ENCODE measurements at regions not wholly inside any gene's neighbourhood (a gene's known extent, or its start where the extent isn't known, plus 50 kb on each side); places are given as distances from the start of the nearest gene placed in this dataset.

DNA sequence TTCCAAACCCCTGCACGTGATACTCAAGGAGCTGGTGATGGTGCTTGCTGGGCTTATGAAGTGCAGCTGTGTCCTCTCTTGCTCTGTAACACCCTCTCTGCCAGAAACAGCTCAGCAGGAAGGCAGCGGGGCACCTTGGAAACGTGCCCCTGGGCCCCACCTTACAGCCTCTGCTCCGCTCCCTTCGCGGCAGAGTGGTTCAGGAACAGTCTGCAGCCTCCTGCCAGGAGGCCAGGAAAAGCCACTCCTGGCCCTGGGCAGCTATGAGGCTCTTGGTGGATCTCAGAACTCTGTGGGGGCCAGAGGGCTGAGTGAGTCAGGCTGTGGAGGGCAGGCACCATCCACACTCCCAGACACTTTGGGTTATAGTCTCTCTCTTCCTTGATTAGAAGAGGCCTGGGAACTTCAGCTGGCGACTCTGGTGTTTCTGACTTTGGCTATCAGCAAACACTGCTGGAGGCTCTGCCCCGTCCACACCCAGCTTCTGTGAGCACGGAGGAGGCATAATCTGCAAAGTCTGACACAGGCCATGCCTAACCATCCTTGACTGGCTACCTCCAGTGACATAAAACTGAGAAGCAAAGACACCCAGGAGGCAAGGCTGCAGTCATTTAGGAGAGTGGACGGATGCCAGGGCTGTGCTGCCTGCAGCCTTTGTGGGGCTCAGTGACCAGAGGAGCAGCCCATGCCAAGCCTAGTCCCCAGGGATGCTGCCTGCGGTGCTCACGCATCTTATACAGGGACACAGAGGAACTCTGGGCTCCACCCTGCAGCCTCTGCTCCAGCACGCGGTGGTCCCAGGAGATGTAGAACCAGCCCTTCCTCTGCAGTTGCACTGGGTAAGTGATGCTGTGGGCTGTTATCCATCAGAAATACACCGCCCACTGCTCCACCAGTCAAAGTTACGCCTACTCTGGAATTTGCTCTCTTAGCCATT lies 65.3 kb downstream of the METRNL start:
- DNase-seq (ENCODE audit: low spot score) = no peak

DNA sequence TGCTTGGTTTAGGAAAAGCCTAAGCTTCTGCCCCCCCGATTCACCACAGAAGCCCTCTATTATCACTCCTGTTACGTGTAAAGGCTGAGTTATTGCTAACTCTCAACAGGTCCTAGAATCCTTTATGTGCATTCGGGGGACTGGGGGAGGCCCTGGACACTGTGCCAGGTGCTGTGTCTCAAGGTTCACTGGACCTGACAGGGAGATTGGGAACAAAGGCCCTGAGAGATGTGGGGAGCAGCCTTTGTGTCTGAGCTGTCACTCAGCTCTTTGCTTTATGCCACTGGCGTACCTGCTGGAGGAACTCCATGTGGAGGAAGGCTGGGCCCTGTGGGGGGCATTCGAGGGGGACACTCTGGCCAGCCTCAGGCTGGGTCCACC lies 65.9 kb downstream of the METRNL start:
- DNase-seq (ENCODE audit: low spot score) = no peak

- DNase-seq (ENCODE audit: low spot score) = no peak
Observed at GRCh38 chr17:83145831-83146230, 66.4 kb downstream of the METRNL start.

DNA sequence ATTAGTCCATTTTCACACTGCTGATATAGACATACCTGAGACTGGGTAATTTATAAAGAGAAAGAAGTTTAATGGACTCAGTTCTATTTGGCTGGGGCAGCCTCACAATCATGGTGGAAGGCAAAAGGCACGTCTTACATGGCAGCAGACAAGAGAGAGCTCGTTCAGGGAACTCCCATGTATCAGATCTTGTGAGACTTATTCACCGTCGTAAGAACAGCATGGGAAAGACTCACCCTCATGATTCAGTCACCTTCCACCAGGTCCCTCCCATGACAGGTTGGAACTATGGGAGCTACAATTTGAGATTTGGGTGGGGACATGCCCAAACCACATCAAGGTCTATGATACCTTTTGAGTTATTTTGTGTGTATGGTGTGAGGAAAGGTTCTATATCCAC lies 66.9 kb downstream of the METRNL start:
- DNase-seq (ENCODE audit: low spot score) = no peak

GRCh38 chr17:83147280-83147679 lies 67.9 kb downstream of the METRNL start:
- no peak for DNase-seq (ENCODE audit: low spot score)

DNA sequence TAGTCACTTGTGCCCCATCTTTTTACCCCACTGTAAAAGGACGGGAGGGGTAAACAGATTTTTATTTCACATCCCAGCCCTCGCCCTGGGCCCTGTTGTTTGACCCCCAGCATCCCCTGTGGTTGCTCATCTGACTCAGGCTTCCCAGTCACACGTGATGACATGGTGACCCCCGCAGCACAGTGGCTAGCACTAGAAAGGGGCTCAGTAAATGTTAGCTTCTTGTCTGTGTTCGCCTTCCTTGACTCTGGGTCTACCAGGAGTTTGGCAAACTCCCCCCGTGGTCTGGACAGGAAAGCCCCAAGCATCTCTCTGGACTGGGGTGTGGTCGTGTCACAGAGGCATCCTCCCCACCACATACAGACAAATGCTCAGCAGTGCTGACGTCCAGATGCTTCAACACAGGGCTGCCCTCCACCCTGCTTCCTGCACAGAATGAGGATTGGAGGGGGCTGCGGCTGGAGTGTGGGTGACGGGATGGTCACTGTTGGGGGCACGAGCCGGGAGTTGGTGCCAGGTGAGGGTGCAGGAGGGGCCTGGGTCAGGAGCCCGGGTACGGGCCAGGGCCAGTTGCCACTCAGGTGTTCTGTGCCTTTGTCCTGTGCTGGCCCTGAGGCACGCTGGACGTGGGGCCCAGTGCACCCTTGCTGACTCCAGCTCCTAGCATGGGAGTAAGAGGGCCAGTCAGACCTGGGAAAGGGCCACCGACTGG lies 69.1 kb downstream of the METRNL start:
- no peak for DNase-seq (ENCODE audit: low spot score)

DNA sequence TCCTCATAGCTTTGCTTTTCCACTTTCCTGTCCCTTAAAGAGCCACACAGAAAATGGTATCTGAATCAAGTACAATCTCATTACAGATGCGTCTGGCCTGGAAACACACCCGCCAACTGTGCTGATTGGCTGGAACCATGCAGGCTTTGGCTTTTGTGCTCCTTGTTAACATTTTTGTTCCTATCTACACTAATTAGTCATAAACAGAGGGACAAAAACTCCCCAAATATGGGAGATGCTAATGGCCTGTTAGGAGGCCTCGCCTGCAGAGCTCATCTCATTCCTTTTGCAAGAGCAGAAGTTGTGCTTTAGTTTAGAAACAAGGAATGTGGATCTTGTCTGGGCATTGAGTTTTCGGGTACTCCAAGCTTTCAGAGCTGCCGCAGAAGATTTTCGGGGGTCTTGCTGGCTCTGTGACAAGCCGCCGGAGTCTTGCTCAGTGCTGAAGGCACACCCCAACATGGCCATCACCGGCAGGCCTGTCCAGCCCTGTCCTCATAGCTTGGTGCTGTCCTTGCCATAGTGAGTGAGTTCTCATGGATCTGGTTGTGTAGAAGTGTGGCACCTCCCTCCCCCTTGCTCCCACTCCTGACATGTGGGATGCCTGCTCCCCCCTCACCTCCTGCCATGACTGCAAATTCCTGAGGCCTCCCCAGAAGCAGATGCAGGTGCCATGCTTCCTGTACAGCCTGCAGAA lies 69.8 kb downstream of the METRNL start:
- no peak for DNase-seq (ENCODE audit: low spot score)

GRCh38 chr17:83149761-83150251 lies 70.4 kb downstream of the METRNL start:
- no peak for DNase-seq (ENCODE audit: low spot score)

DNA sequence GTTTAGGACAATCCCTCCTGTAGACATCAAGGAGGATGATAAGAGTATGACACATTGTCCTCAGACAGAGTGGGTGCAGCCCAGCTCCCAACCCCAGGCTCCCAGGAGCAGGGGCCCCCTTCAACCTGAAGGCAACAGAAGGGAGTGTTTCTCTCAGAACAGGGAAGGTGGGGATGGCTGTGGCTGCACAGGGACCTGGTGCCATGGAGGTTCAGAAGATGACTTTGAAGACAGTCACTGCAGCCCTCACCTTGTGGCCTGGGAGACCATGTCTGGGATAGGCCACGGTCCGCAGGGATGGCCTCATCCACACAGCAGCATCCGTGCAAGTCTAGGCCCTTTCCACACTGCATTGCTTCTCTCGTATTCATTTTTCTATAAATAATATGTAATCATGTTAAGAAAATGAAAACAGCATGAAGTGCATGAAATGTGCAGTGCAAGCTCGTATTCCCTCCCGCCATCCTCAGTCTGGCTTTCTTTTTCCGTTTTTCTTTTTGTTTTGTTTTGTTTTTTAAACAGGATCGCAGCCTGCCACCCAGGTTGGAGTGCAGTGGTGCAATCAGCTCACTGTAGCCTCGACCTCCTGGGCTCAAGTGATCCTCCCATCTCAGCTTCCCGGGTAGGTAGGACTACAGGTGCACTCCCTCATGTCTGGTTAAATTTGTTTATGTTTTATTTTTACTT lies 71.1 kb downstream of the METRNL start:
- no peak for DNase-seq (ENCODE audit: low spot score)

GRCh38 chr17:83151056-83151441 lies 71.6 kb downstream of the METRNL start:
- no peak for DNase-seq (ENCODE audit: low spot score)

DNA sequence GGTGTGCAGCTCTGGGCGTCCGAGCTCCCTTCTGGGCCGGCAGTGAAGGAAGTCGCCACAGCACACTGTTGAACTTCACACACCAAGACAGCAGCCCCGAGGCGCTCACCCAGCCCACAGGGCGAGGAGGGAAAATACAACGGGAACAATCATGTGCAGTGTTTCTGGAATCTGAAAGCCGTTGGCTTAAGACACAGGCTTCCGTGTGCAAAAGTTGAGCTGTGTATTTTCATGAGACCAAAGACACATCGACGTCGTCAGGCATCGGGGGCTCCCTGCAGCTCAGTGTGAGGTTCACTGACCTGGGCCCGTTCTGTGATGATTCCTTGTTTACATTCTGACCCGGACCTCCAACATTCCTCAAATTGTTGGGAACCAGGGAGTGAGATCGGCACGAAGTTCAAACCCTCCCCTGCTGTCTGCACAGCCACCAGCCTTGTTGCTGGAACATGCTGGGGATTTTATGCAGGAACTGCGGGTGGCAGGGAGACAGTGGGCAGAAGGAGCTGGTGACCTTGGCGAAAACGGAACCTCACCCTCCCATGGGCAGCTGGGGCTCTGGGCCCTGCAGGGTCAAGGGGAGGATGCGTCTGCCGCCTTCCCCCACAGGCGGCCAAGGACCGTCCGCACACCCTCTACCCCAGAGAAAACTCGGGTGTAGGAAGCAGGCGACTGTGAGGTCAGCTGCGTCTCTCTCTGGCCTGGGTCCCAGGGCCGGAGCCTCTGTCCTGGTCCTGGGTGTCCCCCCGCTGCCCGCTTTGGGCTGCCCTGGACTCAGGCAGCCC lies 72.2 kb downstream of the METRNL start:
- DNase-seq (ENCODE audit: low spot score) = no peak

DNA sequence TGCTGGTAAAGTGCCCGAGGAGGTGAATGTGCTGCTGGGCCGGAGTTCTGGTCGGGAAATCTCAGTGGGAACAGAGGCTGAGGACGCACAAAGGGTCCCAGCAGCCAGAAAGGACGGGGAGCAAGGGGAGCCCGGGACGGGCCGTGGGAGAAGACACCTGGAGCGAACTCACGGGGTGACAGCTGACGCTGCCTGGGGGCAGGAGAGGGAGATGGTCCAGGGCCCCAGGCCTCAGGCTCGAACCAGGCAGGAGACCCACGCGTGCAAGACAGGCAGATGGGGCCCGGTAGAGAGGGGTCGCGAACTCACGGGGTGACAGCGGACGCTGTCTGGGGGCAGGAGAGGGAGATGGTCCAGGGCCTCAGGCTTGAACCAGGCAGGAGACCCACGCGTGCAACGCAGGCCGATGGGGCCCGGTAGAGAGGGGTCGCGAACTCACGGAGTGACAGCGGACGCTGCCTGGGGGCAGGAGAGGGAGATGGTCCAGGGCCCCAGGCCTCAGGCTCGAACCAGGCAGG lies 72.9 kb downstream of the METRNL start:
- no peak for DNase-seq (ENCODE audit: low spot score)

- peak; percentile 5 for DNase-seq (ENCODE audit: low spot score)
Observed at GRCh38 chr17:83152745-83153611, 73.6 kb downstream of the METRNL start.

- DNase-seq (ENCODE audit: low spot score) = no peak
Observed at GRCh38 chr17:83153681-83154310, 74.4 kb downstream of the METRNL start.

DNA sequence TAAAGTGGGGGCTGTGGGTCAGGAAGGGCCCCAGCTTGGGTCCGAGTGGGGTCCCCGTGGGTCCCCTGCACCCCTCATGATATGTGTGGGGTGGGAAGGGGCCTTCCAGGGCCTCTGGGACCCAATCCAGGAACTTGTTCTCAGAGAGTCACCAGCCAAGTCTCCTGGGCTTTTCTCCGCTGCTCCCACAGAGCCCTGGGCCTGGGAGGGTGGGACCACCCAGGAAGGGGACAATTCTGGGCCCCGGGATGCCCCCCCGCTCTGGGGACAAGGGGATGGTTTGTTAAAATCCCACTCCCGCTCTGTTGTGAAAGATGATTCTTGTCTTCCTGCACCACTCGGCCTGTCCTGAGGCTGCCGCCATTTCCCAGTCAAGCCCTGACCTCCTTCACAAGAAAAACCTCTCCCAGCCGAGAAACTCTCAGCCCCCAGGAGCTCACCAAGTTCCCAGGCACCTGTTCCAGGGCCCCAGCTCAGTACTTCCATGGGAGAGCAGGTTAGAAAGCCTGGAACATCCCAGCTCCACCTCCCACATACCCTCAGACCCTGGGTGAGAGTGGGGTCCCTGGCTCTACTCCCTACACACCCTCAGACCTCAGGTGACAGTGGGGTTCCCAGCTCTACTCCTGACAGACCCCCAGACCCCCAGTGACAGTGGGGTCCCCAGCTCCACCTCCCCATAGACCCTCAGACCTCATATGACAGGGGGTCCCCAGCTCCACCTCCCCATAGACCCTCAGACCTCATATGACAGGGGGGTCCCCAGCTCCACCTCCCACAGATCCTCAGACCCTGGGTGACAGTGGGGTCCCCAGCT lies 75.1 kb downstream of the METRNL start:
- DNase-seq (ENCODE audit: low spot score) = no peak

DNA sequence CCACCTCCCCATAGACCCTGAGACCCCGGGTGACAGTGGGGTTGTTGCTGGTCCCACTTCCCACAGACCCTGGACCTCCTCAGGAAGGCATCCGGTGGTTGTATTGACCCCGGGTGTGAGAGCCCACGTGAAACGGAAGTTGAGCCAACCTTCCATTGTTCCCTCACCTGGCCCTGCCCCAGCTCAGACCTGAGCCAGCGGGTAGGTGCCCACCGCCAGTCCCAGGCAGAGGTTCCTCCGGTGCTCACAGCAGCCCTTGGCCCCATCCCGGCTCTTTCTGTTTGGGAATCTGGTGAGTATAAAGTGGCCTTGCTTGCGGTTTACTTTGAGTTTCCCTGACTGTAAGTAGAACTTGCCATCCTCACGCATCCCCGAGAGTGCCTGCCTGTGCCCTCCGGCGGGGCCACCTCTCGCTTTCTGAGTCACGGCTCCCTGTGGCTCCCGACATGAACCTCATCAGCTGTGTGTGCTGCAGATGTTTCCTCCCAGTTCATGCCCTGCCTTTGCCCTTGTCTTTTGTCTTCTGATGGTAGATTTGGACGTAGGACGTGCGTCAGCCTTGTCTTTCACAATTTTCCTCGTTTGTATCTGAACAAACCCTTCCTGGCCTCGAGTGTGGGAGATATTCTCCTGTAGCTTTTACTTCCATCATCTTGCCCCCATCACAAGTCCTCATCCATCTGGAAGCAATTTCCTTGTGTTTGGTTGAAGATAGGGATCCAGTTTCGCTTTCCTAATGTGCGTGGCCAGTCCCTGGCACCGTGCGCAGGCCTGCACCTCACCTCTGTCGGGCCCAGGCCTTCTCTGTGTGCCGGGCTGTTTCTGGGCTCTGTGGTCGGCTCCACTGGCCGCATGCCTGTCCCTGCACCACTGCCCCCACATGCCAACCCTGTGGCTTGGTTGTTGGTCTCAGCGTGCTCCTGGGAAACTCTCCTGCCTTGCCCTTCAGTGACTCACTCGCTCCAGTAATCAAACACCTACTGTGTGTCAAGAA lies 76.0 kb downstream of the METRNL start:
- no peak for DNase-seq (ENCODE audit: low spot score)

DNA sequence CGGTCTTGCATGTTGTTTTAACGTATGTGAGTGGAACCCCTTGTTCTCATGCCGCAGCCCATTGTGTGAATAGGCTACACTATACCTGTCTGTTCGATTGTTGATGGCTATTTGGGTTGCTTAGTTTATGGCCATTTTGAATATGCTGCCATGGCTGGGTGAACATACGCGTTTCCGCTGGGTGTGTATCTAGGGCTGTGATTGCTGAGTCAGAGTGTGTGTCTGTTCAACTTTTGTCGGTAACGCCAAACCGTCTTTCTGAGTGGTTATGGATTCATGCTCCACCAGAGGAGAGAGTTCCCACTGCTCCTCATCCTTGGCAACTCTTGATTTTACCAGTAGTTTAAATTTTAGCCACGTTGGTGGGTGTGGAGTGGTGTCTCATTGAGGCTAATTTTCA lies 77.0 kb downstream of the METRNL start:
- no peak for DNase-seq (ENCODE audit: low spot score)
